MG63 (cell line): ENCODE measurements at regions not wholly inside any gene's neighbourhood (a gene's known extent, or its start where the extent isn't known, plus 50 kb on each side); places are given as distances from the start of the nearest gene placed in this dataset.
"Not testable (repeated sequence)": the region's sequence is repeated elsewhere in the genome, so short reads cannot be mapped to it uniquely, and the experiment has no call there.

Experiments
- DNase-seq: peaks from one replicate; pipeline ENCODE4 v3.0.0-alpha.2; 2020
- H3K27me3 ChIP-seq: fragments of 250-450 bp; sonication (Bioruptor Pico); 2 replicates; pipeline ENCODE4 v1.5.1; 2020; ENCODE audit warnings: mild to moderate bottlenecking, moderate library complexity
- H3K36me3 ChIP-seq: fragments of 250-450 bp; sonication (Bioruptor Pico); 2 replicates; pipeline ENCODE4 v1.5.1; 2020; ENCODE audit warnings: mild to moderate bottlenecking, moderate library complexity
- H3K4me3 ChIP-seq: fragments of 250-450 bp; sonication (Bioruptor Pico); 2 replicates; pipeline ENCODE4 v1.5.1; 2020; ENCODE audit warnings: mild to moderate bottlenecking, moderate library complexity
- H3K9me3 ChIP-seq: fragments of 250-450 bp; sonication (Bioruptor Pico); 2 replicates; pipeline ENCODE4 v1.5.1; 2020; ENCODE audit warnings: mild to moderate bottlenecking, moderate library complexity

DNA sequence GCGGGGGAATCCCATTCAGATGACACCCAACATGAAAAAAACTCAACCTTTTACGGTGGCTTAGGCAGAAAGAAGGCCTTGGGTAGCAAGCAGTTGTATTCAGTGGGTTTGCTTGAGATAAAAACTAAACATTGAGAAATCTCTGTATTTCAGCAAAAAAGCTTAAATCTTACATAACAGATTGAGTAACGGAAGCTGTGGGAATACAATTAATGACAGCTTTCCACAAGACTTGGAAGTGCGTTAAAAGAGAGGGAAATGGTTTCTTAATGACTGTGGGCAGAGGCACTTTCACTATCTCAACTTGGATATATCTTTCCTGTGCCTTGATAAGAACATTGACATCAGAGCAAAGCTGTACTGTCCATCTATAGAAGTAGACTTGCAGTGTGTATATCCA lies 418.5 kb upstream of the HS3ST1 start:
- Histone ChIP-seq H3K4me3 (no peak overlapping the region), H3K36me3 (no peaks in the 10 kb centered on the region), H3K27me3 (no peaks in the 10 kb centered on the region), H3K9me3 (no peaks in the 10 kb centered on the region)
- DNase-seq: no peak

DNA sequence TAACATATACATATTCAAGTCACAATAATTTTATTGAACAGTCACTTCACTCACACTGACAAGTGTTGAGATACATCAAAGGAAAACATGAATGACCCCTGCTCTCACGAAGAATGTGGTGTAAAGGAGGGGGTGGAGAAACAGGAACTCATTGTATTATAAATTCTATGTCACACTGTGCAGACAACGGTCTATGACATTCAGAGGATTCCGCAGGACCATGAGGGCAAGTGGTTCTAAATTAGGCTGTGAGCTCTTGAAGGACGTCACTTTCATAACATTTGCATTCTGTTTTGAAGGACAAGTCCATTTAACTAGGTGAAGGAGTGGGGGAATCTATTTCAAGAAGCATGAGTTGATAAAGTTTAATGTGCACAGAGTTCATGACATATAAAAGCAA lies 415.2 kb upstream of the HS3ST1 start:
- no peaks in the 10 kb centered on the region for H3K9me3 ChIP-seq
- no peaks in the 10 kb centered on the region for H3K36me3 ChIP-seq
- H3K27me3 ChIP-seq: no peaks in the 10 kb centered on the region
- H3K4me3 ChIP-seq: no peak overlapping the region
- no peak for DNase-seq

DNA sequence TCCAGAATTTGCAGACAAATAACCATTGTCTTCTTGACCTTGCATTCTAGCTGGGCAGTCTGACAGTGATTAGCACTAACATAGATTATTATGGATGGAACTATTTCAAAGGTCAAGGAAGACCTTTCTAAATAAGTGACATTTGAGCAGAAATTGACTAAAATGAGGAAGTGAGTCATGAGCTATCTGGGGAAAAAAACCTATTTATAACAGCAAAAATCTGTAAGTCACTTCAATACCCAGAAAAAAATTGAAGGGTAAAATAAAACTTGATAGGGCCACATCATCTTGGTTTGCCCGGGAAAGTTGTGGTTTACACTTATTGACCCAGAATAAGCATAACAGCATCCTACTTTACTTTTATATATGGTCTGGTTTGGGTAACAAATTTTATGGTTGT lies 414.6 kb upstream of the HS3ST1 start:
- Histone ChIP-seq H3K27me3 (no peaks in the 10 kb centered on the region), H3K9me3 (no peaks in the 10 kb centered on the region), H3K4me3 (no peak overlapping the region), H3K36me3 (no peaks in the 10 kb centered on the region)
- no peak for DNase-seq

DNA sequence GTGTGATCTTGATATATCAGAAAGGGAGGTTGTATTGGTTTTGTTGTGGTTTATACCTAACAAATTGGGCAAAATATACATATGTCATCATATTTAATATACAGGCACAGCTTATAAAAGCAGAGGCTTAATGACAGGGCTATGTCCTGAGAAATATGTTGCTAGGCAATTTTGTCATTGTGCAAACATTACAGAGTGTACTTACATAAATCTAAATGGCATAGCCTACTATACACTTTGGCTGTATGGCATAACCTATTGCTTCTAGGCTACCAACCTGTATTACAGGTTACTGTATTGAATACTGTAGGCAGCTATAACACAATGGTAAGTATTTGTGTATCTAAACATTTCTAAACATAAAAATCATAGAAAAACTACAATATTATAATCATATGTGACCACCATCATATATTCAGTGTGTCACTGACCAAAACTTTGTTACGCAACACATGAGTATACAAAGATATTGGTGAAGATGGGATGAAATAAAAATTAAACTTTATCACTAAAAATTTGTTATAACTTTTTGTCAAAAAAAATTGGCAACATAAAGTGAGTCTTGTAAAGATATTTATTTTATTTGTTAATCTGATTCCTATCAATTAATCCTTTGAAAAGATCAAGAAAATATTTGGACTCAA lies 414.0 kb upstream of the HS3ST1 start:
- Histone ChIP-seq H3K36me3 (no peaks in the 10 kb centered on the region), H3K27me3 (no peaks in the 10 kb centered on the region), H3K4me3 (no peak overlapping the region), H3K9me3 (no peaks in the 10 kb centered on the region)
- DNase-seq: no peak

DNA sequence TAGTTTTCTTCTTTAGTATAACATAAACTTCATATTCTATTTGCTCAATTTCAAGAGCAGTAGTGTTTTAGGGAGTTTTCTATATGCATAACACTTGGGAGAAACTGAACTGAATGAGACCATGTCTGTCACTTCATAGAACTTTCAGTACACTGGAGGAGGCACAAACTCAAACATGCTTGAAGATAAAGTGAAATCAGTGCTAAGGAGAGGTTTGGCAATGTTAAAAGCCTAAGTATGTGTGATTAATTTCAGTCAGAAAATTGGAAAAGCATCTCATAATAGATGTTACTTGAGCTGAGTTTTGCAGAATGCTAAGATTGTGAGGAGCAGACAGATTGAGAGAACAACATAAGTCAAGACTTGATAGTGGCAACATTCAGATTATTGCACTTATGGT lies 411.2 kb upstream of the HS3ST1 start:
- no peak for DNase-seq
- Histone ChIP-seq H3K27me3 (no peaks in the 10 kb centered on the region), H3K4me3 (no peak overlapping the region), H3K9me3 (no peaks in the 10 kb centered on the region), H3K36me3 (no peaks in the 10 kb centered on the region)

DNA sequence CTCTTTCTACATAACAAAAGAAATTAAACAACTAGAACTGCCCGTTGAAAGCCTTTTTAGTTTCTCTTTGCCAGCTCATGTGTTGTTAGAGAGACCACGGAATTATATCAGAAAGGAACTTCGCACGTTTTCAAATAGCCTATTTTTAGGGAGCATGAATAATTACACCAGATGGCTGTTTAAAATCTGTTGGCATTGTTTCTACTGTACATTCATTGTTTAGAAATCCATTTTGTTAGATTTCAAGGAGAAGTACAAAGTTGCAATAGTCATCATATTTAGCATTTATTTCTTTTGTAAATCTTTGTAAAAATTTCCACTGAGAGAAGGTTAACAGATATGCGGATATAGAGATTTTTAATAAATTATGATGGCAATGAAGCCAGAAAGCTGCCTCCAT lies 403.0 kb upstream of the HS3ST1 start:
- H3K27me3 ChIP-seq: no peaks in the 10 kb centered on the region
- no peaks in the 10 kb centered on the region for H3K9me3 ChIP-seq
- H3K4me3 ChIP-seq: peak overlapping the region; percentile 14; the same call in 1 of the 2 replicates
- no peak for DNase-seq
- H3K36me3 ChIP-seq: no peaks in the 10 kb centered on the region

DNA sequence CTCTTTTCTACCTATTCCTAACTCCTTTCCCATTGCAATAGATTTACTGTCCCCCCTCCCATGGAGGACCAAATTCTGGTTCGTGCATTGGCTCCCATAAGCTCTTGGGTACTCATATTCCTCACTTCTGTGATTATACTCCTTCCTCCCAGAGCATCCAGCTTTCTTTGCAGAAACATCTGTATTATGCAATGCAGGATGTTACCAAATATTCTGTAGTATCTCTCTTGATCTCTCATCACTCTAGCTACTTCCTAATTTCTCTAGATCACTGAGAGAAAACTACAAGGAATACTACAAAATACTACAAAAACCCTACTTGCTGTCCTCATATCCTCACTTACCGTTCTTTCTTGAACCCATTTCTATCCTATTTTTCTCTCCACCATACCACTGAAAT lies 395.9 kb upstream of the HS3ST1 start:
- no peak for DNase-seq
- Histone ChIP-seq H3K27me3 (no peaks in the 10 kb centered on the region), H3K9me3 (no peaks in the 10 kb centered on the region), H3K4me3 (no peak overlapping the region), H3K36me3 (no peaks in the 10 kb centered on the region)

DNA sequence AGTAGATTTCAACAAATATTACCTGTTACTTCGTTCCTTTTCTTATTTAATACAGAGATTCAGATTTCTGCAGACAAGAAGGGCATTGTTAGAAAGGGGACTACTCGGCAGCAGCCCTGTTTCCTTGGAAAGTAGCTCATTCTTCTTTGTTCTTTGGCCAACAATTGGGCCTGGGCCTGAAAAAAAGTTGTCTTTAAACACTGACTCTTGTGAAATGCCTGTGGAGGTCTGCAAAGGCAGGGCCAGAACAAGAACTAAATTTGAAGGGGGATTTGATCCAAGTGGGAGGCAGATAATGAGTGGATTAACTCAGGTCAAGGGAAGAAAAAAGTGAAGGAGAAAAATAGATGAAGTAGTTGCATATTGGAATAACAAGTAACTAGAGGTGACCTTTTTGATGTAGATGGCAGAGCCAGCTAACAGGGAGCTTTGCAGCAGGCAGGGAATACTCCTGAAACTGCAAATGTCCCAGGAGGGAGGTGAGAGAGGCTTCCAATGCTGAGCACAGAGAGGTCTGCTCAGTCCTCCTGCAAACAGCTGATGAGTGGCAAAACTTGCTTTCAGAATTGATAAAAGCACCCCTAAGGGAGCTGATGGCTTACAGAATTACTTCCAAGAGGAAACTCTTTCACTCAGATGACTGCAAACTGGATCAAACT lies 393.2 kb upstream of the HS3ST1 start:
- no peak for DNase-seq
- Histone ChIP-seq H3K36me3 (no peaks in the 10 kb centered on the region), H3K9me3 (no peaks in the 10 kb centered on the region), H3K27me3 (no peaks in the 10 kb centered on the region), H3K4me3 (no peak overlapping the region)

DNA sequence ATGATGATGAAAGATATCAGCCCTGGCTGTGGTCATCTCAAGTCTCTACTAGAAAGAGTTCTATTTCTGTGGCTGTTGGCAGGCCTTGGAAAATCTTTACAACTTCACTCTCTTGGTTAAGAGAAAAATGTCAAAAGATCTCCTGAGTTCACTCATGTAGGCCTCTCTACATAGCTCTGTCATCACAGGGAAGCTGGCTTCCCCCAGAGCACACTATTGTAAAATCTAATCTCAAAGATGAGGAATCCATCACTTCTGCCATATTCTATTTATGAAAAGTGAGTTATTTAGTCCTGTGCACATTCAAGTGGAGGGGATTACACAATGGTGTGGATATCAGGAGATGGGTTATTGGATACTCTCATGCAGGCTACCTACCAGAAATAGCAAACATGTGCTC lies 388.4 kb upstream of the HS3ST1 start:
- H3K36me3 ChIP-seq: no peaks in the 10 kb centered on the region
- DNase-seq: no peak
- H3K9me3 ChIP-seq: no peaks in the 10 kb centered on the region
- no peaks in the 10 kb centered on the region for H3K27me3 ChIP-seq
- H3K4me3 ChIP-seq: no peak overlapping the region

DNA sequence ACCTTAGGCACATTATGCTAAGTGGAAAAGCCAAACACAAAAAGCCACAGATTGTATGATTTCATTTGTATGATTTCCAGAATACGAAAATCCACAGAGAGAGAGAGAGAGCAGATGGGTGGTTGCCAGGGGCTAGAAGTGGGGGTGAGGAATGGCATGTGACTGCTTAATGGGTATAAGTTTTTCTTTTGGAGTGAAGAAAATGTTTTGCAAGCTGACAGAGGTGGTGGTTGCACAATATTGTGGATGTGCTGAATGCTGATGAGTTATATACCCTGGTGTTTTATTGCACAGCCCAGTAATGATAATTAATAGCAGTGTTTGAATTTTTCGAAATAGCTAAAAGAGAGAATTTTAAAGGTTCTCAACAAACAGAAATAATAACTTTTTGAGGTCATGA lies 386.1 kb upstream of the HS3ST1 start:
- no peak for DNase-seq
- no peaks in the 10 kb centered on the region for H3K27me3 ChIP-seq
- H3K9me3 ChIP-seq: no peaks in the 10 kb centered on the region
- no peaks in the 10 kb centered on the region for H3K36me3 ChIP-seq
- H3K4me3 ChIP-seq: no peak overlapping the region

DNA sequence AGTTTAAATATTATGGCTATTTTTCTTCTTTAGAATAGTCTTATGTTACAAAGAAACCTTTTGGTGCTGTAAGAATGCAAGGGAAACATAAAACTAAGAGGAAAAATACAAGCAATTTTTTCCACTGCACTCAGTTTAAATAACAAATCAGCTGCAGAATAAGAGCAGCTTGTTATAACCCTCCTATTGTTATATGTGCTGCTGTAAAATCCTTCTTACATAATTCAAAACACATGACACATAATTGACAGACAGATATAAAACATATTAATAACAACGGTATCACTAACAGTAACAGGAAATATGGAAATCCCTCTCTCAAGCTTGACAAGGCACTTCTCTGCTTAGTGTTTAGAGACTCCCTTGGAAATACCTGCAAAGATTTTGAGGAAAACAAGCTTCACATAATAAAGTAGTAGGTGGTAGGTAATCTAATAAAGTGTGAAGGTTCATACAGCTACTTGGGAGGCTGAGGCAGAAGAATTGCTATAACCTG lies 385.3 kb upstream of the HS3ST1 start:
- H3K4me3 ChIP-seq: no peak overlapping the region
- no peaks in the 10 kb centered on the region for H3K36me3 ChIP-seq
- H3K9me3 ChIP-seq: no peaks in the 10 kb centered on the region
- H3K27me3 ChIP-seq: no peaks in the 10 kb centered on the region
- DNase-seq: no peak

DNA sequence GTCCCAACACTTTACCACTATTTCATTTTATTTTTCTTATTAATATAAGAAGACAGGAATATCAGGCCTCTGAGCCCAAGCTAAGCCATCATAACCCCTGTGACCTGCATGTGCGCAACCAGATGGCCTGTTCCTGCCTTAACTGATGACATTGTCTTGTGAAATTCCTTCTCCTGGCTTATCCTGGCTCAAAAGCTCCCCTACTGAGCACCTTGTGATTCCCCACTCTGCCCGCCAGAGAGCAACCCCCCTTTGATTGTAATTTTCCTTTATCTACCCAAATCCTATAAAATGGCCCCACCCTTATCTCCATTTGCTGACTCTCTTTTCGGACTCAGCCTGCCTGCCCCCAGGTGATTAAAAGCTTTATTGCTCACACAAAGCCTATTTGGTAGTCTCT lies 382.8 kb upstream of the HS3ST1 start:
- H3K9me3 ChIP-seq, DNase-seq, H3K4me3 ChIP-seq, H3K27me3 ChIP-seq, H3K36me3 ChIP-seq: not testable (repeated sequence)

DNA sequence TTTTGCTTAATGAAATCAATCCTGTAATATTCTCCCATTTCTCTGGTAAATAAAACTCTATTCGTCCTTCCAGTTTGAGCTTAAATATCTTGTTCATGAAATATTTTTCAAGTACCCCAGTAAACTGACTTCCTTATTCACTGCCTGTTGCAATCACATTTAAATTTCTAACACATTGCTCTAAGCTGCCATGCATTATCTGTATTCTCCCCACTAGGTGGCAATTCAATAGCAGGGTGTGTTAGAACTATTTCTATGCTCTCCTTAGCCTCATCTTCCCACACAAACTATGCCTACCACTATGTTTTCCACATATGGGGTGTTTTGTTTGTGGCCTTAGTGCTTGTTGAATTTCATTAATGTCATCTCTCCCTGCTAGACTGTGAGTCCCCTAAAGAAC lies 377.1 kb upstream of the HS3ST1 start:
- Histone ChIP-seq H3K27me3 (no peaks in the 10 kb centered on the region), H3K36me3 (no peaks in the 10 kb centered on the region), H3K9me3 (no peaks in the 10 kb centered on the region), H3K4me3 (no peak overlapping the region)
- DNase-seq: no peak

DNA sequence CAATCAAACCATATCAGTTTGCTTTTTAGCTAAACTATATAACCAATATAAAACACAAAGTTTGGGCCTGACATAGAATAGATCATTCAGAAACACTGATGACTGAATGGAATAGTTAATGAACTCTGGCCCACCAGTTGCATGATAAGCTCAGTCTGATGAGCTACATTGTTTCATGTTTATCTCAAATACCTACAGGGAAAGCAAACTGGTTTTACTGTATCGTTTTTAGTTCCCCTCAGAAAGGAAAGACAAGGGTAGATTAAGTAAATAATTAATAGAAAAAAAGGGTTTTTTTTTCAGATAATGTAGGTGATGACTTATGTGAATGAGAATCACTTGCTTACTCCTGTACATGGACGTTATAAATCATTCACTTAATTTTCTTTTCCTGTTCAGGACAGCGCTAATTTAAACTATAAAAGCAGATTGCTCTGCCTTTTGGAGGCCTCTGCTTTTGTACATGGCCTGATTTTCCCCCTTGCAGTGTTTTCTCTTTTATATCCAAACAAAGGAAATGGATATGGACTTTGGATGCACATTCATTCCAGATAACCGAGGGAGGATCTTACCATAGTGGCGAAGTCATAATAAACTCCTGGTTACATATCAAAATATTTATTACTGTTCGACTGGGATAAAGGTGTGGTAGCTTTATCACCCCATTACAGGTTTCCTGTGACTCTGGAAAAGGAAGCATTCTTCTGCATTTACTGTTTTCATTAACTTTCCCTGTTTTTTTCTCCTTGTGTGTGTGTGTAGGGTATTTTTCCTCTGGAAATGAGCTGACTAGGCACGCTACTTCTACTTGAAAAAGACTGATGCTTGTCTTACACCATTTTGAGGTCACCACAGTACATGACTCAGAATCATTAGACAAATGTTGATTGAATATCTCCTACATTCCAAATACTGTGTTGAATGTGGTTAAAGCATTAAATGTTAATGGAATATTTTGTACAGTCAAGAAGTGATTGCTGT lies 373.1 kb upstream of the HS3ST1 start:
- no peaks in the 10 kb centered on the region for H3K27me3 ChIP-seq
- H3K36me3 ChIP-seq: no peaks in the 10 kb centered on the region
- H3K9me3 ChIP-seq: no peaks in the 10 kb centered on the region
- no peak for DNase-seq
- no peak overlapping the region for H3K4me3 ChIP-seq

DNA sequence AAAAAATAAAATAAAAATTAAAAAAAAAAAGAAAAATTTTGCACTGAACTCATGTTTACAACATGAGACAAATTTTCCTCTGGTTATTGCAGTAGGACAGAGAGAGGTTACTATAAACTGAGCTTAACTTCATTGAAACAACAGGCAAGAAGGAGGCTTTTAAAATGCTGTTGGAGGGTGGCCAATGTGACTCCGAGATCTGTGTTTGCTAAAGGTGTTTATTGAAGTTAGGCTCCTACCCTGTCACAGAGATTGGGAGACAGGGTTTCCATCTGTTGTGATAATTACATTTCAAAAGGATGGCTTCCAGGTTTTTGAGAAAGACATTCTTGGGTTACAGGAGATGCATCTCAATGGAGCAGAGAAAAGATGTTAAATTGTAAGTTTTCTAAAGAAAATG lies 370.5 kb upstream of the HS3ST1 start:
- no peaks in the 10 kb centered on the region for H3K36me3 ChIP-seq
- H3K4me3 ChIP-seq: no peak overlapping the region
- no peaks in the 10 kb centered on the region for H3K27me3 ChIP-seq
- DNase-seq: no peak
- no peaks in the 10 kb centered on the region for H3K9me3 ChIP-seq

DNA sequence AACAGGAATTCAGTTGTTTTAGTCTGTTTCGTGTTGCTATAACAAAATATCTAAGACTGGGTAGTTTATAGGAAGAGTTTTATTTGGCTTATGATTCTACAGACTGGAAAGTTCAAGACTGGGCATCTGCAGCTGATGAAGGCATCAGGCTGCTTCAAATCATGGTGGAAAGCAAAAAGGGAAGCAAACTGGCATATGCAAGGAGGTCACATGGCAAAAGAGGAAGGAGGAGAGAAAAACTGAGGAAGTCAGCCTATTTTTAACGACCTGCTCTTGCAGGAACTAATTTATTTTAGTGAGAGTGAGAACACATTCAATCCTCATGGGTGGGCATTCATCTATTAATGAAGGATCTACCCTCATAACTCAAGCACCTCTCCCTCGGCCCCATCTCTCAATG lies 363.1 kb upstream of the HS3ST1 start:
- no peaks in the 10 kb centered on the region for H3K36me3 ChIP-seq
- H3K4me3 ChIP-seq: no peak overlapping the region
- no peaks in the 10 kb centered on the region for H3K27me3 ChIP-seq
- no peak for DNase-seq
- H3K9me3 ChIP-seq: no peaks in the 10 kb centered on the region

DNA sequence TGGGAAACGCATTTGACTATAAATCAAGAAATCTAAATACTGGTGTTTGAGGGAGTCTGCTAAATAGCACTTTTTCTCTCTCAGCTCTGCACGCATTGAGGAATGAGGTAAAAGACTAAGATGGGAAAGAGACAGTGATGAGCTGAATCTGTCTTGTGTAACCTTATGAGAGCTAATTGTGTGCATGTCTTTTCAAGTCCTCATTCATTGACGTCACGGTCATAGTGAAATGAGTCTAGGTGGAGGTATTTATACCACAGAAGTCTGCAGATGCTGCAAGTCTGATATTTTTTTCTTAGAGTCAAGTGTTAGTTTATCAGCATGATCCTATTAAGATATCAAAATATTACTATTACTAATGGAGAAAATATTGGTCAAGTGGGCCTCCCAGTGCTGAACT lies 361.5 kb upstream of the HS3ST1 start:
- Histone ChIP-seq H3K36me3 (no peaks in the 10 kb centered on the region), H3K4me3 (no peak overlapping the region), H3K27me3 (no peaks in the 10 kb centered on the region), H3K9me3 (no peaks in the 10 kb centered on the region)
- DNase-seq: no peak
